HCT116 (cell line): ENCODE measurements at regions not wholly inside any gene's neighbourhood (a gene's known extent, or its start where the extent isn't known, plus 50 kb on each side); places are given as distances from the start of the nearest gene placed in this dataset.

Experiments
- CTCF ChIP-seq, 3 experiments: fragments of 200-600 bp in 1 of 3; sonication (generic) in 1 of 3; IDR thresholded peaks in 2 of 3; conservative IDR thresholded peaks in 1 of 3; 2 replicates each; pipeline ENCODE4 v1.5.1; 2012 to 2017; ENCODE audit warnings: low read depth in 2 of 3, low read length in 2 of 3, antibody characterized with exemption in 1 of 3, borderline replicate concordance in 1 of 3, control low read depth in 1 of 3, mild to moderate bottlenecking in 1 of 3, mixed read lengths in 1 of 3, mixed run types in 1 of 3, moderate library complexity in 1 of 3; ENCODE audit not compliant: insufficient read depth in 1 of 3
- EZH2 ChIP-seq: fragments of 200-600 bp; sonication (generic); IDR thresholded peaks from 2 replicates; pipeline ENCODE4 v1.6.1; 2017; ENCODE audit warnings: antibody characterized with exemption, mixed run types
- EZH2phosphoT487 ChIP-seq: fragments of 200-600 bp; IDR thresholded peaks from 2 replicates; pipeline ENCODE4 v1.6.1; 2018; ENCODE audit warnings: antibody characterized with exemption, borderline replicate concordance
- FOSL1 ChIP-seq: IDR thresholded peaks from 2 replicates; pipeline ENCODE4 v1.6.1; 2012; ENCODE audit warnings: low read depth
- MAX ChIP-seq: IDR thresholded peaks from 2 replicates; pipeline ENCODE4 v1.6.1; 2012
- POLR2A ChIP-seq: IDR thresholded peaks from 2 replicates; pipeline ENCODE4 v1.7.0; 2011; ENCODE audit warnings: borderline replicate concordance; ENCODE audit not compliant: insufficient read depth, insufficient read length; ENCODE audit errors: extremely low read depth
- POLR2AphosphoS5 ChIP-seq: IDR thresholded peaks from 2 replicates; pipeline ENCODE4 v1.6.1; 2011; ENCODE audit warnings: mild to moderate bottlenecking, low read depth, low read length, moderate library complexity
- RAD21 ChIP-seq: IDR thresholded peaks from 2 replicates; pipeline ENCODE4 v1.6.1; 2012; ENCODE audit warnings: low read depth, mild to moderate bottlenecking
- REST ChIP-seq: IDR thresholded peaks from 2 replicates; pipeline ENCODE4 v1.6.1; 2012; ENCODE audit warnings: low read depth
- SIN3A ChIP-seq: IDR thresholded peaks from 2 replicates; pipeline ENCODE4 v1.6.1; 2012; ENCODE audit warnings: low read depth
- SP1 ChIP-seq: IDR thresholded peaks from 2 replicates; pipeline ENCODE4 v1.6.1; 2012; ENCODE audit warnings: low read depth
- ZFX ChIP-seq: fragments of 450-650 bp; IDR thresholded peaks from 2 replicates; pipeline ENCODE4 v1.6.1; 2017
- ZNF274 ChIP-seq: fragments of 200-500 bp; sonication (Bioruptor generic); IDR thresholded peaks from 2 replicates; pipeline ENCODE4 v1.6.1; 2014; ENCODE audit warnings: mild to moderate bottlenecking, low read depth, low read length, inconsistent platforms

GRCh38 chr13:31919971-31920726, 111.4 kb upstream of the FRY start:
- TF ChIP-seq FOSL1, result no peak
- no peak for TF ChIP-seq POLR2AphosphoS5
- no peak for TF ChIP-seq CTCF (IDR thresholded peaks at IDR 0.05 in 2 of 3, conservative IDR thresholded peaks at IDR 0.05 in 1 of 3; ENCODE audit: borderline replicate concordance in 1 of 3, insufficient read depth in 1 of 3, low read depth in 2 of 3, low read length in 2 of 3)
- TF ChIP-seq ZFX, result no peak
- TF ChIP-seq REST, result no peak
- no peak for TF ChIP-seq RAD21
- TF ChIP-seq MAX, result no peak
- no peak for TF ChIP-seq EZH2
- TF ChIP-seq EZH2phosphoT487, result no peak
- no peak for TF ChIP-seq POLR2A
- no peak for TF ChIP-seq SP1
- no peak for TF ChIP-seq ZNF274
- no peak for TF ChIP-seq SIN3A
